Mucosa of descending colon (tissue), 3 donors: ENCODE measurements at regions not wholly inside any gene's neighbourhood (a gene's known extent, or its start where the extent isn't known, plus 50 kb on each side); places are given as distances from the start of the nearest gene placed in this dataset.

Experiments used
- ATAC-seq: fragments of 200-7000 bp; cut with Tn5 transposase; one replicate; pipeline ENCODE4 v1.9.1; 2020; ENCODE audit warnings: mild to moderate bottlenecking, moderate library complexity
- DNase-seq, 3 donors: peaks; one replicate each; pipeline ENCODE4 v3.0.0-alpha.2; 2020
- H3K36me3 ChIP-seq: fragments of 200-600 bp; one replicate; pipeline ENCODE4 v1.8.0; 2021; ENCODE audit warnings: low read depth, mild to moderate bottlenecking
- H3K4me1 ChIP-seq: fragments of 200-600 bp; one replicate; pipeline ENCODE4 v1.8.0; 2021; ENCODE audit warnings: low read depth, mild to moderate bottlenecking
- H3K4me3 ChIP-seq: fragments of 200-600 bp; one replicate; pipeline ENCODE4 v1.8.0; 2021; ENCODE audit warnings: mild to moderate bottlenecking
- H3K9me3 ChIP-seq: fragments of 200-600 bp; one replicate; pipeline ENCODE4 v1.8.0; 2021; ENCODE audit warnings: mild to moderate bottlenecking
- intact Hi-C, 2 donors: fragments of 100-400 bp; cut with DNase I in 1 of 2; cut with micrococcal nuclease in 1 of 2; formaldehyde crosslinking; loops; one replicate each; pipeline versions ENCODE4 v1.11.0 to v1.11.1; 2022; cut with DNase I, micrococcal nuclease
- TF ChIP-seq, protein P1 (sequence below): fragments of 200-600 bp; IDR thresholded peaks from one replicate; pipeline ENCODE4 v1.8.0; 2022; ENCODE audit warnings: antibody characterized with exemption, mild to moderate bottlenecking
- donor health status: DM: no; HTN: no; CAD: no; lungs with moderate emphysema.
- donor health status: DM: no; HTN: no; CAD: no.
- donor health status: DM: no; HTN: yes; CAD: no.

DNA sequence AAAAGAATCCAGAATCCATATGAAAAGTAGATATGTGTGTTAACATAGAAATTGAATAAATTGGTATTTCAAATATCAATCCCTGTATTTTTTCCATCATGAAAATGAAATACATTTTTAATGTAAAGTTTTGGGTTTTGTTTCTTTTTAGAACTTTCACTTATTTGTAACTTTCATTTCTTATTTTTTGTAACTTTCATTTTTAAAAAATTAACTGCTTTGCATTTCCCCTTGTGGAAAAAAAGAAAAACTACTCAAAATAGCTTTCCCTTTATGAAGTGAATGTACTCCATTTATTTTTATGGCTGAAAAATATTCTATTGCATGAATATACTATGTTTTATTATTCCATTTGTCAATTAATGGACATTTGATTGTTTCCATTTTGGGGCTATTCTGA is 75.6 kb upstream of the SMNDC1 start:
- H3K36me3 ChIP-seq: no peaks in the 10 kb centered on the region
- TF ChIP-seq, protein P1, sequence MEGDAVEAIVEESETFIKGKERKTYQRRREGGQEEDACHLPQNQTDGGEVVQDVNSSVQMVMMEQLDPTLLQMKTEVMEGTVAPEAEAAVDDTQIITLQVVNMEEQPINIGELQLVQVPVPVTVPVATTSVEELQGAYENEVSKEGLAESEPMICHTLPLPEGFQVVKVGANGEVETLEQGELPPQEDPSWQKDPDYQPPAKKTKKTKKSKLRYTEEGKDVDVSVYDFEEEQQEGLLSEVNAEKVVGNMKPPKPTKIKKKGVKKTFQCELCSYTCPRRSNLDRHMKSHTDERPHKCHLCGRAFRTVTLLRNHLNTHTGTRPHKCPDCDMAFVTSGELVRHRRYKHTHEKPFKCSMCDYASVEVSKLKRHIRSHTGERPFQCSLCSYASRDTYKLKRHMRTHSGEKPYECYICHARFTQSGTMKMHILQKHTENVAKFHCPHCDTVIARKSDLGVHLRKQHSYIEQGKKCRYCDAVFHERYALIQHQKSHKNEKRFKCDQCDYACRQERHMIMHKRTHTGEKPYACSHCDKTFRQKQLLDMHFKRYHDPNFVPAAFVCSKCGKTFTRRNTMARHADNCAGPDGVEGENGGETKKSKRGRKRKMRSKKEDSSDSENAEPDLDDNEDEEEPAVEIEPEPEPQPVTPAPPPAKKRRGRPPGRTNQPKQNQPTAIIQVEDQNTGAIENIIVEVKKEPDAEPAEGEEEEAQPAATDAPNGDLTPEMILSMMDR: no peak
- H3K4me3 ChIP-seq: no peak overlapping the region
- no peak for ATAC-seq
- no peaks in the 10 kb centered on the region for H3K4me1 ChIP-seq
- DNase-seq: no peak
- no peaks in the 10 kb centered on the region for H3K9me3 ChIP-seq
- intact Hi-C loops: no loop called here

DNA sequence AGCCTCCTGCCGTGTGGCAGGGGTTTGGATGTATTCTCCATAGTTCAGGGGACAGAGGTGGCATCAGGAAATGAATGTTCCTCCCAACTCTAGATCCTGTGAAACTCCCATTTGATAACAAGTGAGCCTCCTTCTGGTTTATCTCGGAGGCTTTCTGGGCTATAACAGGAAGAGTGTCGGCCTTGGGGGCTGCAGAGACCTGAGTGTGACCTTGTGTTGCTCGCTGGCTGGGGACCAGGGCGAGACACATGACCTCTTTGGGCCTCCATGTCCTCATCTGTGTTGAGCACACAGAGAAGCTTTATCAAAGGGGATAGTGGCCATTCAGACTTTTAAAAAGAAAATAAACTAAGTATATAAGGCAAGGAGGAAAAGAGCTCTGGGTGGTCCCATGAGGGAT is 78.0 kb upstream of the SMNDC1 start:
- TF ChIP-seq, protein P1: no peak
- no peaks in the 10 kb centered on the region for H3K4me1 ChIP-seq
- DNase-seq: no peak
- H3K9me3 ChIP-seq: no peaks in the 10 kb centered on the region
- intact Hi-C loops: no loop called here
- no peak overlapping the region for H3K4me3 ChIP-seq
- no peak for ATAC-seq
- no peaks in the 10 kb centered on the region for H3K36me3 ChIP-seq

DNA sequence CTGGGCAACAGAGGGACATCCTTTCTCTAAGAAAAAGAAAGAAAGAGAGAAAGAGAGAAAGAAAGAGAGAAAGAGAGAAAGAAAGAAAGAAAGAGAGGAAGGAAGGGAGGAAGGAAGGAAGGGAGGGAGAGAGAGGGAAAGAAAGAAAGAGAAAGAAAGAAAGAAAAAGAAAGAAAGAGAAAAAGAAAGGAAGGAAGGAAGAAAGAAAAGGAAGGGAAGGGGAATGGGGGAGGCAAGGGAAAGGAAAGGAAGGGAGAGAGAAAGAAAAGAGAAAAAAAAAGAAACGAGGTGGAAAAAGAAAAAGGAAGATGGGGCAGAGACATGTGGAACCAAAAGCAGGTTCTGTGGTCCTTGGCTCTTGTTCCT is 82.9 kb upstream of the SMNDC1 start:
- intact Hi-C loops: no loop called here
- DNase-seq (no peak), ATAC-seq (no peak)
- Histone ChIP-seq H3K9me3 (no peaks in the 10 kb centered on the region), H3K4me1 (peaks cover 4% of the 10 kb centered on the region), H3K4me3 (no peak overlapping the region), H3K36me3 (no peaks in the 10 kb centered on the region)
- TF ChIP-seq, protein P1: no peak

DNA sequence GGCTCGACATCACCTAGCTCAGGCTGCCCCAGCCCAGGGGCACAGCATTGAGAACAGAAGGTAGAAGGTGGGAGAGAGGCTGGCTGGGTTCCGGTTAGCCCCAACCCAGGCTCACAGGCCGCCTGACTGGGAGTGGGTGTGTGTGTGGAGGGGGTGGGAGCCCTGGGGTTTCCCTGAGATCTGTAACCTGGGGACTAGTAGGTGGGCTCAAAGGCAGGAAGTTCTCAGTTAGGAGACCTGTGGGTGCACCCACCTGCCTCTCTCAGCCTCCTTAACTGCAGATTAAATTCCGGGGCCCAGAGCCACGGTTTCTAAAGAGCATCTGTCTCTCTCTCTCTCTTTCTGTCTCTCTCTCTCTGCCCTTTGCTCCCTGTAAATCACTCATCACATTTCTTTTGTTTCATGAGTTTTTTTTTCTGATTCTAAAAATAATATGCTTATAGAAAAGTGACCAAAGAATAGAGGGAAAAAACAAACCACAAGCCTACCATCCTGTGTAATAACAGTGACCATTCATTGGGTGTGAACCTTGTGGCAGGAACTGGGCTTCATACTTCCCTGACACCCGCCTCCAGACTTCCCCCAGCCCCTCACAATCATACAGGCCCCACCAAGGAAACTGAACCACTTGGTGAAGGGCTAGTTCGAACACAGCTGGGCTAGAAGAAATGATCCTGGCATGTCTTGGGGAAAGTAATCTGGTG is 83.4 kb upstream of the SMNDC1 start:
- DNase-seq (no peak), ATAC-seq (peak; percentile 12)
- intact Hi-C loops: no loop called here
- Histone ChIP-seq H3K36me3 (no peaks in the 10 kb centered on the region), H3K9me3 (no peaks in the 10 kb centered on the region), H3K4me3 (no peak overlapping the region), H3K4me1 (peaks cover 7% of the 10 kb centered on the region)
- TF ChIP-seq, protein P1: no peak

DNA sequence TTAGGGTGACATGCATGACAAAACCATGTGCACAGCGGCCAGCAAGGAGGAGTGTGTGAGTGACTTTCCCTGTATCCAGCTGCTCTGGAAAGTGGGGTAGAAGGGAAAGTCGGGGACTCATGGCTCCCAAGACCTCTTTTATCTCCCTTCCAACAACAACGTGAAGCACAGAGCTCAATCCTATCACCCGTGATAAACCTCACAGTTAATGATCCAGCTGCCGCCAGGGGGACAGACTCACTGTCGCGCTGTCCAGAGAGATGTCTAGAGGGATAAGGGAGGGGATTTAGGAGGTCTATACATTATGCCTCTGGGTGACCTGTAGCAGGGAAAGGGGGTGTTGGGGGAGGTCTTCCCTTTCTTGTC is 84.0 kb upstream of the SMNDC1 start:
- TF ChIP-seq, protein P1: no peak
- H3K9me3 ChIP-seq: no peaks in the 10 kb centered on the region
- H3K36me3 ChIP-seq: no peaks in the 10 kb centered on the region
- DNase-seq (no peak), ATAC-seq (no peak)
- intact Hi-C loops: no loop called here
- H3K4me3 ChIP-seq: no peak overlapping the region
- peaks cover 7% of the 10 kb centered on the region for H3K4me1 ChIP-seq

DNA sequence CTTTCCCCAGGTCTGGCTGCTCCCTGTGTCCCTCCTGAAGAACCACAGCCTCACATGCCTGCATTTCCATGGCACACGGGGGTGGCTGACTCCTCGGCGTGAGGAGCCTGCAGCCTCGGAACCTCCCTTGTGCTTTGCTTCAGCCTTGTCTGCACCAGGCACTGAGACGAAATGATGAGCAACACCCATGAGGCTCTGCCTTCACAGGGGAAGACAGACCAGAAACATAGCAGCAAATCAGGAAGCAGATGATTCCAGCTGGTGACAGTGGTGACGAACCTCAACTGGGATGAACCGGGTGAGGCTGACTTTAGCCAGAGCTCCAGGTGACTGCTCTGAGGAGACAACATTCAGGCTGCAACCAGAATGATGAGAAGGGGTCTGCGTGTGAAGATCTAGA is 84.5 kb upstream of the SMNDC1 start:
- H3K36me3 ChIP-seq: no peaks in the 10 kb centered on the region
- no peak for DNase-seq
- ATAC-seq: no peak
- H3K4me1 ChIP-seq: peaks cover 7% of the 10 kb centered on the region
- H3K9me3 ChIP-seq: no peaks in the 10 kb centered on the region
- H3K4me3 ChIP-seq: no peak overlapping the region
- TF ChIP-seq, protein P1: no peak
- intact Hi-C loops: no loop called here
